HepG2 (cell line): ENCODE measurements at regions not wholly inside any gene's neighbourhood (a gene's known extent, or its start where the extent isn't known, plus 50 kb on each side); places are given as distances from the start of the nearest gene placed in this dataset.

Experiments used
- ATAC-seq: fragments of 200-7000 bp; cut with Tn5 transposase; 3 replicates; pipeline ENCODE4 v1.9.1; 2020; ENCODE audit warnings: mild to moderate bottlenecking, moderate library complexity
- BruUV-seq: library from RNA; stranded (reverse); fragments of 400-500 nt; replicated peaks from 2 replicates; lab custom pipeline; 2021; lab: Mats Ljungman, UMichigan
- CTCF ChIA-PET: fragments of 300-600 bp; formaldehyde crosslinking; extraction: SDS; loops from one replicate; lab custom pipeline; 2021; ENCODE audit warnings: low total read pairs, inconsistent platforms, low intra/inter-chr PET ratio; lab: Yijun Ruan, JAX
- POLR2A ChIA-PET: fragments of 350-600 bp; sonication (Branson Sonifier 250); formaldehyde crosslinking; loops from one replicate; lab custom pipeline; 2020; ENCODE audit warnings: antibody characterized with exemption, inconsistent platforms; lab: Yijun Ruan, JAX
- DNase-seq: peaks from one replicate; pipeline ENCODE4 v3.0.0-alpha.2; 2015; ENCODE audit warnings: low spot score
- FAIRE-seq: peaks from 3 replicates; lab custom pipeline; 2011; peaks lifted over from hg19 to GRCh38; lab: Jason Lieb, UNC
- H2AFZ ChIP-seq: one replicate; pipeline ENCODE4 v1.6.1; 2011; ENCODE audit warnings: low read length, inconsistent platforms
- H3K27ac ChIP-seq: fragments of 300-600 bp; 3 replicates; pipeline ENCODE4 v1.8.0; 2011; ENCODE audit warnings: mixed run types, mild to moderate bottlenecking, mixed read lengths, low read length, inconsistent platforms; ENCODE audit not compliant: insufficient read depth; ENCODE audit errors: extremely low read length
- H3K27me3 ChIP-seq, 2 experiments: fragments of 200-600 bp in 1 of 2; 2 replicates in 1 of 2; 3 replicates in 1 of 2; pipeline versions ENCODE4 v1.6.0 to v1.8.0; 2011; ENCODE audit warnings: low read length in 2 of 2, mild to moderate bottlenecking in 2 of 2, moderate library complexity in 2 of 2, inconsistent platforms in 1 of 2; ENCODE audit not compliant: insufficient read depth in 2 of 2, control insufficient read depth in 1 of 2
- H3K36me3 ChIP-seq, 2 experiments: fragments of 200-600 bp in 1 of 2; replicated peaks in 1 of 2; 2 replicates in 1 of 2; 3 replicates in 1 of 2; pipeline versions ENCODE4 v1.5.1 to v1.8.0; 2011; ENCODE audit warnings: low read length in 2 of 2, inconsistent platforms in 1 of 2; ENCODE audit not compliant: insufficient read depth in 2 of 2, control insufficient read depth in 1 of 2
- H3K4me1 ChIP-seq: 2 replicates; pipeline ENCODE4 v1.5.1; 2012; ENCODE audit warnings: low read length, inconsistent platforms; ENCODE audit not compliant: insufficient read depth
- H3K4me2 ChIP-seq: 2 replicates; pipeline ENCODE4 v1.6.0; 2011; ENCODE audit warnings: low read depth, low read length, inconsistent platforms
- H3K4me3 ChIP-seq, 3 experiments: fragments of 200-600 bp in 1 of 3; sonication (generic), shearing (Covaris generic) in 1 of 3; replicated peaks in 1 of 3; 2 replicates each; pipeline ENCODE4 v1.5.1; 2011 to 2016; ENCODE audit warnings: low read length in 3 of 3, inconsistent platforms in 2 of 3, low read depth in 2 of 3, mild to moderate bottlenecking in 2 of 3, control low read depth in 1 of 3, mixed read lengths in 1 of 3; ENCODE audit not compliant: insufficient read depth in 1 of 3
- H3K79me2 ChIP-seq: one replicate; pipeline ENCODE4 v1.6.1; 2011; ENCODE audit warnings: low read length, inconsistent platforms; ENCODE audit not compliant: insufficient read depth
- H3K9ac ChIP-seq: 2 replicates; pipeline ENCODE4 v1.6.0; 2011; ENCODE audit warnings: mild to moderate bottlenecking, low read depth, low read length, inconsistent platforms; ENCODE audit not compliant: insufficient read depth
- H3K9me3 ChIP-seq: 2 replicates; pipeline ENCODE4 v1.5.1; 2012; ENCODE audit warnings: mild to moderate bottlenecking, low read length
- H4K20me1 ChIP-seq: 2 replicates; pipeline ENCODE4 v1.6.0; 2011; ENCODE audit warnings: inconsistent platforms, mild to moderate bottlenecking, low read length, moderate library complexity; ENCODE audit not compliant: insufficient read depth
- ATF1 ChIP-seq: IDR thresholded peaks from 2 replicates; pipeline ENCODE4 v1.6.1; 2016; ENCODE audit warnings: mild to moderate bottlenecking, control low read depth
- ATF7 ChIP-seq, 2 experiments: fragments of 450-650 bp in 1 of 2; sonication (generic) in 1 of 2; formaldehyde crosslinking in 1 of 2; IDR thresholded peaks; 2 replicates each; pipeline versions ENCODE4 v1.4.0 to v1.6.1; 2016 to 2020; ENCODE audit warnings: antibody characterized with exemption in 1 of 2, mild to moderate bottlenecking in 1 of 2, missing genetic modification reagents in 1 of 2
- CBX2 ChIP-seq, 2 experiments: fragments of 200-600 bp in 1 of 2; sonication (generic); formaldehyde crosslinking in 1 of 2; IDR thresholded peaks; 2 replicates each; pipeline versions ENCODE4 v1.7.0 to v1.8.1; 2018 to 2022; ENCODE audit warnings: low read depth in 2 of 2, low read length in 1 of 2, mild to moderate bottlenecking in 1 of 2, missing genetic modification reagents in 1 of 2
- JDP2 ChIP-seq: sonication (generic); formaldehyde crosslinking; IDR thresholded peaks from 2 replicates; pipeline ENCODE4 v1.8.1; 2022; ENCODE audit warnings: missing genetic modification reagents, borderline replicate concordance
- ZNF335 ChIP-seq: sonication (generic); formaldehyde crosslinking; IDR thresholded peaks from 2 replicates; pipeline ENCODE4 v1.4.0; 2020; ENCODE audit warnings: missing genetic modification reagents
- ZNF441 ChIP-seq: sonication (generic); formaldehyde crosslinking; IDR thresholded peaks from 2 replicates; pipeline ENCODE4 v1.7.0; 2021; ENCODE audit warnings: missing genetic modification reagents, borderline replicate concordance
- ZNF468 ChIP-seq: sonication (generic); formaldehyde crosslinking; IDR thresholded peaks from 2 replicates; pipeline ENCODE4 v1.8.0; 2022; ENCODE audit warnings: mild to moderate bottlenecking, moderate library complexity, missing genetic modification reagents
- ZNF605 ChIP-seq: sonication (generic); formaldehyde crosslinking; IDR thresholded peaks from 2 replicates; pipeline ENCODE4 v1.8.0; 2022; ENCODE audit warnings: mild to moderate bottlenecking, missing genetic modification reagents
- ZNF652 ChIP-seq: IDR thresholded peaks from 2 replicates; pipeline ENCODE4 v1.6.1; 2016; ENCODE audit warnings: low read depth, borderline replicate concordance
- WGBS: methylation state at CpG from one replicate; pipeline ENCODE4 v1.1.6; 2017; ENCODE audit warnings: low lambda C conversion rate; 5-methylcytosine and 5-hydroxymethylcytosine counted together
- in situ Hi-C: cut with HindIII; loops from 2 replicates; pipeline ENCODE4 v1.10.0; 2017; ENCODE audit warnings: low pct_unique_long_range_greater_than_20kb; ENCODE audit not compliant: extremely low pct_ligation_motif_present
- intact Hi-C: fragments of 100-400 bp; cut with micrococcal nuclease; formaldehyde crosslinking; loops from one replicate; pipeline ENCODE4 v1.10.0; 2022; ENCODE audit not compliant: unreplicated experiment
- TF ChIP-seq, protein P1 (sequence below): sonication (generic); formaldehyde crosslinking; IDR thresholded peaks from 2 replicates; pipeline ENCODE4 v1.9.0; 2021; ENCODE audit warnings: missing genetic modification reagents, borderline replicate concordance
- TF ChIP-seq, protein P2 (sequence below), 2 experiments: sonication (generic) in 1 of 2; formaldehyde crosslinking in 1 of 2; IDR thresholded peaks; 2 replicates each; pipeline versions ENCODE4 v1.4.0 to v1.6.1; 2018 to 2020; ENCODE audit warnings: missing genetic modification reagents in 2 of 2, borderline replicate concordance in 1 of 2, low read depth in 1 of 2, mild to moderate bottlenecking in 1 of 2, missing biosample characterization in 1 of 2

DNA sequence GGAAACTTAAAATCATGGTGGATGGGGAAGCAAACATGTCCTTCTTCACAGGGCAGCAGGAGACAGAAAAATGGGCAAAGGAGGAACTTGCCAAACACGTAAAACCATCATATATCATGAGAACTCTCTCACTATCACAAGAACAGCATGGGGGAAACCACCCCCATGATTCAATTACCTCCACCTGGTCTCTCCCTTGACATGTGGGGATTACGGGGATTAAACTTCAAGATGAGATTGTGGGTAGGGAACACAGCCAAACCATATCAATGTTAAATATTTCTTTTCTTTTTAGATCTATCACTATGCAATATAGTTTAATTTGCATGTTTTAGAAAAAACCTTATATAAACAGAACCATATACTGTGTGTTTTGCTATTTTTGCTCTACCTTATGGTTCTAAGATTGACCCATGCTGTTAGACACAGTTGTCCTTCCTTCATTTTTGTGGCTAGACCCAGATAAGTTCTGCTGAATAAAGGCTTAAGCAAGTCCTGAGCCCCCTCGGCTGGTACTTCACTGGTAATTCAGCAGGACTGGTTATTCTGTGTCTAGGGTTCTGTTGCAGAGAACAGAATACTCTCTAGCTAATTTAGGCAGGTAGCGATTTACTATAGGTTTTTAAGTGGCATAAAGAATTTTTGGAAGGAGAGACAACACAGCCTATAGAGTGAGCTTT is 253.7 kb upstream of the HMGA2 start:
- POLR2A ChIA-PET = no interaction called here
- Histone ChIP-seq H3K9me3 (no peaks in the 10 kb centered on the region), H3K9ac (no peak overlapping the region), H3K4me2 (no peak overlapping the region), H3K79me2 (no peaks in the 10 kb centered on the region), H3K4me1 (no peaks in the 10 kb centered on the region), H3K36me3 (no peaks in the 10 kb centered on the region), H3K4me3 (no peak overlapping the region), H3K27me3 (0 out of 5 replicates have a peak, but pooled peaks cover 0 to 7% of the 10 kb centered on the region in 2 experiments), H3K27ac (no peak overlapping the region), H4K20me1 (no peaks in the 10 kb centered on the region), H2AFZ (no peak overlapping the region)
- WGBS = 1% methylated on average over 4 of the region's 4 CpGs
- TF ChIP-seq JDP2 (CRISPR knock-in tag) = no peak
- no peak for TF ChIP-seq ZNF652 (CRISPR knock-in tag)
- no peak for TF ChIP-seq ATF1
- no peak for TF ChIP-seq ZNF335 (CRISPR knock-in tag)
- TF ChIP-seq ZNF605 (CRISPR knock-in tag) = no peak
- no peak for TF ChIP-seq ZNF441 (CRISPR knock-in tag)
- TF ChIP-seq, protein P1, sequence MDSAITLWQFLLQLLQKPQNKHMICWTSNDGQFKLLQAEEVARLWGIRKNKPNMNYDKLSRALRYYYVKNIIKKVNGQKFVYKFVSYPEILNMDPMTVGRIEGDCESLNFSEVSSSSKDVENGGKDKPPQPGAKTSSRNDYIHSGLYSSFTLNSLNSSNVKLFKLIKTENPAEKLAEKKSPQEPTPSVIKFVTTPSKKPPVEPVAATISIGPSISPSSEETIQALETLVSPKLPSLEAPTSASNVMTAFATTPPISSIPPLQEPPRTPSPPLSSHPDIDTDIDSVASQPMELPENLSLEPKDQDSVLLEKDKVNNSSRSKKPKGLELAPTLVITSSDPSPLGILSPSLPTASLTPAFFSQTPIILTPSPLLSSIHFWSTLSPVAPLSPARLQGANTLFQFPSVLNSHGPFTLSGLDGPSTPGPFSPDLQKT (CRISPR knock-in tag) = no peak
- BruUV-seq = no TSS peak
- DNase-seq (no peak), ATAC-seq (no peak), FAIRE-seq (no peak)
- intact Hi-C loops (no loop called here), in situ Hi-C loops (no loop called here)
- CTCF ChIA-PET = no interaction called here

DNA sequence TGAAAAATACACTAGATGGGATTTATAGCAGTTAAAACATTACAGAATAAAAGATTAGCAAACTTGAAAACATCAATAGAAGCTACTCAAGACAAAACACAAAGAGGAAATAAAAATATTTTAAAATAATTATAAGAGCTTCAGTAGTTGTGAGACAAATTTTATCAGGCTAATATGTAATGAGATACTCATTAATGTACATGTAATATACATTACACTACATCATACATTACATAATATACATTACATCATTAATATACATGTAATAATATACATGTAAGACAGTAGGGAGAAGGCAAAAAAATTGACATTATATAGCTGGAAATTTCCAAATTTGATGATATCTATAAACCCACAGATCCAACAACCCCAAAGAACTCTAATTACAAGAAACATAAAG is 249.4 kb upstream of the HMGA2 start:
- FAIRE-seq = no peak
- ChIA-PET POLR2A (no interaction called here), CTCF (no interaction called here)
- Histone ChIP-seq H3K79me2 (no peaks in the 10 kb centered on the region), H4K20me1 (no peaks in the 10 kb centered on the region), H3K27ac (no peak overlapping the region), H3K4me2 (no peak overlapping the region), H3K9me3 (no peaks in the 10 kb centered on the region), H2AFZ (no peak overlapping the region), H3K36me3 (no peaks in the 10 kb centered on the region), H3K27me3 (peaks cover 0 to 4% of the 10 kb centered on the region in 2 experiments; a peak in 1 of 5 replicates), H3K4me3 (no peak overlapping the region)
- in situ Hi-C loops = no loop called here
- no peak for ATAC-seq
- no peak for DNase-seq
- TF ChIP-seq ZNF468 (CRISPR knock-in tag) (no peak), CBX2 (IDR thresholded peaks at IDR 0.05; ENCODE audit: low read depth, low read length) (no peak), CBX2 (CRISPR knock-in tag; IDR thresholded peaks at IDR 0.05; ENCODE audit: low read depth) (no peak), ATF7 (IDR thresholded peaks at IDR 0.05) (peak; percentile 50; the same call in 1 of the 2 replicates), ATF7 (CRISPR knock-in tag; IDR thresholded peaks at IDR 0.05) (no peak)
- TF ChIP-seq, protein P2, sequence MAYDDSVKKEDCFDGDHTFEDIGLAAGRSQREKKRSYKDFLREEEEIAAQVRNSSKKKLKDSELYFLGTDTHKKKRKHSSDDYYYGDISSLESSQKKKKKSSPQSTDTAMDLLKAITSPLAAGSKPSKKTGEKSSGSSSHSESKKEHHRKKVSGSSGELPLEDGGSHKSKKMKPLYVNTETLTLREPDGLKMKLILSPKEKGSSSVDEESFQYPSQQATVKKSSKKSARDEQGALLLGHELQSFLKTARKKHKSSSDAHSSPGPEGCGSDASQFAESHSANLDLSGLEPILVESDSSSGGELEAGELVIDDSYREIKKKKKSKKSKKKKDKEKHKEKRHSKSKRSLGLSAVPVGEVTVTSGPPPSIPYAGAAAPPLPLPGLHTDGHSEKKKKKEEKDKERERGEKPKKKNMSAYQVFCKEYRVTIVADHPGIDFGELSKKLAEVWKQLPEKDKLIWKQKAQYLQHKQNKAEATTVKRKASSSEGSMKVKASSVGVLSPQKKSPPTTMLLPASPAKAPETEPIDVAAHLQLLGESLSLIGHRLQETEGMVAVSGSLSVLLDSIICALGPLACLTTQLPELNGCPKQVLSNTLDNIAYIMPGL (CRISPR knock-in tag; IDR thresholded peaks at IDR 0.05; ENCODE audit: borderline replicate concordance in 1 of 2, low read depth in 1 of 2) = no peak
- TF ChIP-seq, all 625 proteins: peak for 1
- intact Hi-C loops = no loop called here
- BruUV-seq = no TSS peak
- Histone ChIP-seq H3K9ac (no peak overlapping the region), H3K4me1 (no peaks in the 10 kb centered on the region)
